Gastrocnemius medialis (tissue), 4 donors: ENCODE measurements at regions not wholly inside any gene's neighbourhood (a gene's known extent, or its start where the extent isn't known, plus 50 kb on each side); places are given as distances from the start of the nearest gene placed in this dataset.

Experiments used
- POLR2A ChIP-seq, 2 donors: fragments of 450-650 bp; IDR thresholded peaks; one replicate each; pipeline ENCODE4 v1.6.1; 2017; ENCODE audit warnings: antibody characterized with exemption in 2 of 2, mild to moderate bottlenecking in 2 of 2, moderate library complexity in 2 of 2
- TF ChIP-seq, protein P1 (sequence below), 5 experiments: fragments of 450-650 bp in 3 of 5; fragments of 200-600 bp in 2 of 5; sonication (generic) in 2 of 5; IDR thresholded peaks in 4 of 5; conservative IDR thresholded peaks in 1 of 5; 1 replicate in 4 of 5; 2 replicates in 1 of 5; pipeline ENCODE4 v1.5.1; 2016 to 2019; ENCODE audit warnings: antibody characterized with exemption in 5 of 5, mild to moderate bottlenecking in 3 of 5, moderate library complexity in 3 of 5

DNA sequence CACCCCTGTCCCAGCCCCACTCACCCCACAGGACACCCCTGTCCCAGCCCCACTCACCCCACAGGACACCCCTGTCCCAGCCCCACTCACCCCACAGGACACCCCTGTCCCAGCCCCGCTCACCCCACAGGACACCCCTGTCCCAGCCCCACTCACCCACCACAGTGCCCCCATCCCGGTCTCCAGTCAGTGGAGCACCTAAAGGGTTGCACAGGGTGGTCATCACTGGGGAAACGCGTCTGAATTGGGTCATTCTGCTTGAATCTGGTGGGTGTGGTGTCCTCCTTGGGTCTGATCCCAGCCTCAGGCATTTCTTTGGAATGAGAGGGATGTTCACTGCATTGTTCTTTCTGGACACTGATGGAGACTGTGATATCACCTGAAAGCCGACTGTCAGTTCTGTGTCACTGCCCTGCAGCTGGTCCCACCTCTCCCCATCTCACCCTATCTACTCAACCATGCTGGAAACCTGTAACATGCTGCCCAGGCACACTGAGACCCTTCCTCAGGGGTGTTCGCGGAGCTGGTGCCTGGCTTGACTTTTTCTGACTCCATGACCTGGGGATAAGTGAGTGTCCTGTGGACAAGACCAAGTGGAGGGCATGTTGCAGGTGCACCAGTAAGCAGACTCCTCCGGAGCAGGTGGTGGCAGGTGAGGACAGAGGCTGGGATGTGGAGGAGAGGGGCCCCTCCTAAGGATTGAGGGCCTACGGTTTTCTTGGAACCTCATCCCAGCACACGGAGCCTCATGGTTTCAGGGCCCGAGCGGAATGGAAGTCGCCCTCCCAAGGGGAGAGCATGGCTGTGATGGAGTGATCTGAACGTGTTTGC is 262.5 kb upstream of the PPP2R2D start:
- no peak for TF ChIP-seq POLR2A (IDR thresholded peaks at IDR 0.05)
- TF ChIP-seq, protein P1, sequence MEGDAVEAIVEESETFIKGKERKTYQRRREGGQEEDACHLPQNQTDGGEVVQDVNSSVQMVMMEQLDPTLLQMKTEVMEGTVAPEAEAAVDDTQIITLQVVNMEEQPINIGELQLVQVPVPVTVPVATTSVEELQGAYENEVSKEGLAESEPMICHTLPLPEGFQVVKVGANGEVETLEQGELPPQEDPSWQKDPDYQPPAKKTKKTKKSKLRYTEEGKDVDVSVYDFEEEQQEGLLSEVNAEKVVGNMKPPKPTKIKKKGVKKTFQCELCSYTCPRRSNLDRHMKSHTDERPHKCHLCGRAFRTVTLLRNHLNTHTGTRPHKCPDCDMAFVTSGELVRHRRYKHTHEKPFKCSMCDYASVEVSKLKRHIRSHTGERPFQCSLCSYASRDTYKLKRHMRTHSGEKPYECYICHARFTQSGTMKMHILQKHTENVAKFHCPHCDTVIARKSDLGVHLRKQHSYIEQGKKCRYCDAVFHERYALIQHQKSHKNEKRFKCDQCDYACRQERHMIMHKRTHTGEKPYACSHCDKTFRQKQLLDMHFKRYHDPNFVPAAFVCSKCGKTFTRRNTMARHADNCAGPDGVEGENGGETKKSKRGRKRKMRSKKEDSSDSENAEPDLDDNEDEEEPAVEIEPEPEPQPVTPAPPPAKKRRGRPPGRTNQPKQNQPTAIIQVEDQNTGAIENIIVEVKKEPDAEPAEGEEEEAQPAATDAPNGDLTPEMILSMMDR (IDR thresholded peaks at IDR 0.05 in 4 of 5, conservative IDR thresholded peaks at IDR 0.05 in 1 of 5), result no peak
